KMS-11 (cell line): ENCODE measurements at regions not wholly inside any gene's neighbourhood (a gene's known extent, or its start where the extent isn't known, plus 50 kb on each side); places are given as distances from the start of the nearest gene placed in this dataset.

Source experiments
- H2AFZ ChIP-seq: fragments of 200-600 bp; sonication (generic); 2 replicates; pipeline ENCODE4 v1.6.1; 2016; ENCODE audit warnings: antibody characterized with exemption, mixed run types, low read depth
- H3K27ac ChIP-seq: fragments of 200-600 bp; sonication (generic); 2 replicates; pipeline ENCODE4 v1.6.1; 2016; ENCODE audit warnings: mild to moderate bottlenecking, mixed run types
- H3K27me3 ChIP-seq: fragments of 200-600 bp; sonication (generic); 2 replicates; pipeline ENCODE4 v1.6.1; 2017; ENCODE audit warnings: mild to moderate bottlenecking, low read depth, mixed run types, moderate library complexity; ENCODE audit not compliant: insufficient read depth
- H3K36me3 ChIP-seq: fragments of 200-600 bp; sonication (generic); 2 replicates; pipeline ENCODE4 v1.6.1; 2017; ENCODE audit warnings: mild to moderate bottlenecking, mixed run types; ENCODE audit not compliant: insufficient read depth
- H3K4me1 ChIP-seq: fragments of 200-600 bp; sonication (generic); 2 replicates; pipeline ENCODE4 v1.6.1; 2016; ENCODE audit warnings: mild to moderate bottlenecking, low read depth, mixed run types; ENCODE audit not compliant: poor library complexity, severe bottlenecking
- H3K4me2 ChIP-seq: fragments of 200-600 bp; sonication (generic); 2 replicates; pipeline ENCODE4 v1.7.0; 2016; ENCODE audit warnings: mild to moderate bottlenecking, mixed run types
- H3K4me3 ChIP-seq: fragments of 200-600 bp; sonication (generic); IDR thresholded peaks from 2 replicates; pipeline ENCODE4 v1.6.1; 2017; ENCODE audit warnings: low read depth, low read length, mixed read lengths; ENCODE audit not compliant: insufficient read depth
- H3K79me2 ChIP-seq: fragments of 200-600 bp; sonication (generic); 2 replicates; pipeline ENCODE4 v1.6.1; 2016; ENCODE audit warnings: low read depth, mixed run types; ENCODE audit not compliant: insufficient read depth
- H3K9ac ChIP-seq: fragments of 200-600 bp; sonication (generic); 2 replicates; pipeline ENCODE4 v1.6.1; 2016; ENCODE audit warnings: mild to moderate bottlenecking, mixed run types
- H4K20me1 ChIP-seq: fragments of 200-600 bp; sonication (generic); 2 replicates; pipeline ENCODE4 v1.6.1; 2016; ENCODE audit warnings: mild to moderate bottlenecking, mixed run types; ENCODE audit not compliant: insufficient read depth
- TF ChIP-seq, protein P1 (sequence below): fragments of 200-600 bp; sonication (generic); conservative IDR thresholded peaks from 2 replicates; pipeline ENCODE4 v1.6.1; 2017; ENCODE audit warnings: low read depth, mild to moderate bottlenecking, antibody characterized with exemption, low read length, moderate library complexity, mixed read lengths

GRCh38 chr2:120650022-120650644 lies 85.5 kb upstream of the GLI2 start:
- Histone ChIP-seq H3K4me3 (no peak overlapping the region), H3K27me3 (no peaks in the 10 kb centered on the region), H3K4me1 (no peaks in the 10 kb centered on the region), H3K27ac (no peak overlapping the region), H3K9ac (no peak overlapping the region), H4K20me1 (no peaks in the 10 kb centered on the region), H3K4me2 (no peak overlapping the region), H3K79me2 (no peaks in the 10 kb centered on the region), H2AFZ (no peak overlapping the region), H3K36me3 (no peaks in the 10 kb centered on the region)
- TF ChIP-seq, protein P1, sequence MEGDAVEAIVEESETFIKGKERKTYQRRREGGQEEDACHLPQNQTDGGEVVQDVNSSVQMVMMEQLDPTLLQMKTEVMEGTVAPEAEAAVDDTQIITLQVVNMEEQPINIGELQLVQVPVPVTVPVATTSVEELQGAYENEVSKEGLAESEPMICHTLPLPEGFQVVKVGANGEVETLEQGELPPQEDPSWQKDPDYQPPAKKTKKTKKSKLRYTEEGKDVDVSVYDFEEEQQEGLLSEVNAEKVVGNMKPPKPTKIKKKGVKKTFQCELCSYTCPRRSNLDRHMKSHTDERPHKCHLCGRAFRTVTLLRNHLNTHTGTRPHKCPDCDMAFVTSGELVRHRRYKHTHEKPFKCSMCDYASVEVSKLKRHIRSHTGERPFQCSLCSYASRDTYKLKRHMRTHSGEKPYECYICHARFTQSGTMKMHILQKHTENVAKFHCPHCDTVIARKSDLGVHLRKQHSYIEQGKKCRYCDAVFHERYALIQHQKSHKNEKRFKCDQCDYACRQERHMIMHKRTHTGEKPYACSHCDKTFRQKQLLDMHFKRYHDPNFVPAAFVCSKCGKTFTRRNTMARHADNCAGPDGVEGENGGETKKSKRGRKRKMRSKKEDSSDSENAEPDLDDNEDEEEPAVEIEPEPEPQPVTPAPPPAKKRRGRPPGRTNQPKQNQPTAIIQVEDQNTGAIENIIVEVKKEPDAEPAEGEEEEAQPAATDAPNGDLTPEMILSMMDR = no peak

GRCh38 chr2:120651818-120652217 lies 83.8 kb upstream of the GLI2 start:
- Histone ChIP-seq H2AFZ (no peak overlapping the region), H4K20me1 (no peaks in the 10 kb centered on the region), H3K79me2 (no peaks in the 10 kb centered on the region), H3K4me1 (no peaks in the 10 kb centered on the region), H3K4me2 (no peak overlapping the region), H3K27me3 (no peaks in the 10 kb centered on the region), H3K36me3 (no peaks in the 10 kb centered on the region), H3K4me3 (no peak overlapping the region), H3K27ac (no peak overlapping the region), H3K9ac (no peak overlapping the region)
- TF ChIP-seq, protein P1 = no peak

- Histone ChIP-seq H2AFZ (no peak overlapping the region), H4K20me1 (no peaks in the 10 kb centered on the region)
Observed at GRCh38 chr2:120653046-120653445, 82.6 kb upstream of the GLI2 start.

DNA sequence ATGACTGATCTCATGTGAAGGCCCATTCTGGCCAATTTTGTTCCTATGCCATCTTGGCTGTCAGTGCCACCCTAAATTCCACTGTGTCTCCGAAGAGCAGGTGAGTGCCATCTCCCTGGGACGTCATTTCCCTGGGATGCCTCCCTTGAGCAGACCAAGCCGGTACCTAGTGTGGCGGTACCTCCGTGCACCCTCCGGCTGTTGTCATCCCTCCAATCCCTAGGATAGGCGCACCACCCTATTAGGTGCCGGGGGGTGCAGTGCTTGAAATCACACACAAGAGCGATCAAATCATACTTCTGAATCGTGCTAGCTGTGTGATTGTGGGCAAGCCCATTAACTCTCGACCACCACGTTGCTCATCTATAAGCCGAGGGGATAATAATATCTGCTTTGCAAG lies 81.8 kb upstream of the GLI2 start:
- H2AFZ ChIP-seq = no peak overlapping the region
- H3K4me2 ChIP-seq = no peak overlapping the region
- no peak overlapping the region for H3K27ac ChIP-seq
- H3K4me3 ChIP-seq = no peak overlapping the region
- no peaks in the 10 kb centered on the region for H3K27me3 ChIP-seq
- no peaks in the 10 kb centered on the region for H3K79me2 ChIP-seq
- no peaks in the 10 kb centered on the region for H3K4me1 ChIP-seq
- H3K36me3 ChIP-seq = no peaks in the 10 kb centered on the region
- no peaks in the 10 kb centered on the region for H4K20me1 ChIP-seq
- TF ChIP-seq, protein P1 = no peak
- no peak overlapping the region for H3K9ac ChIP-seq

More at GRCh38 chr2:120653046-120653445, 82.6 kb upstream of the GLI2 start:
- H3K27ac ChIP-seq = no peak overlapping the region
- TF ChIP-seq, protein P1 = no peak
- no peak overlapping the region for H3K4me3 ChIP-seq
- no peaks in the 10 kb centered on the region for H3K36me3 ChIP-seq
- H3K27me3 ChIP-seq = no peaks in the 10 kb centered on the region
- no peaks in the 10 kb centered on the region for H3K79me2 ChIP-seq
- no peaks in the 10 kb centered on the region for H3K4me1 ChIP-seq
- H3K4me2 ChIP-seq = no peak overlapping the region
- no peak overlapping the region for H3K9ac ChIP-seq
